Left cardiac atrium (tissue), 4 donors: ENCODE measurements at regions not wholly inside any gene's neighbourhood (a gene's known extent, or its start where the extent isn't known, plus 50 kb on each side); places are given as distances from the start of the nearest gene placed in this dataset.

Experiments used
- ATAC-seq, 2 donors: fragments of 200-7000 bp; cut with Tn5 transposase; one replicate each; pipeline ENCODE4 v1.9.1; 2020; ENCODE audit warnings: mild to moderate bottlenecking in 2 of 2, moderate library complexity in 2 of 2
- DNase-seq: peaks from one replicate; pipeline ENCODE4 v3.0.0-alpha.2; 2020
- intact Hi-C, 2 donors: fragments of 100-400 bp; cut with DNase I; formaldehyde crosslinking; loops; one replicate each; pipeline versions ENCODE4 v1.14.1 to v1.15.1; 2022 to 2023
- donor health status: DM: no; HTN: yes; CAD: no.
- donor health status: DM: no; HTN: yes; CAD: no; lungs with severe emphysema.
- donor health status: DM: yes; HTN: yes; CAD: no.
- donor health status: Dilated cardiomyopathy.

DNA sequence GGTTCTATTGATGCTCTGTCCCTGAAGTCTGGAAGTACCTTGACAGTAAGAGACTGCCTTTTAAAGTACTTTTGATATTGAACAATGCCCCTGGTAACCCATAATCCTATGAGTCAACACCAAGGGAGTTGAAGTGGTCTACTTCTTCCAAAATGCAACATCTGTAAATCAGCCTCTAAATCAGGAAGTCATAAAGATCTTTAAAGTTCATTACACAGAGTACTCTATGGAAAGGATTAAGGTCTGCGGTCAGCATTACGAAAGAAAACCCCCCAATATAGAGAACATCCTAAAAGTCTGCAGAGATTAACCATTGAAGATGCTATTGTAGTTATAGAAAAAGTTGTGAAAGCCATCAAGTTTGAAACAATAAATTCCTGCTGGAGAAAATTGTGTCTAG is 52.7 kb upstream of the CMC1 start:
- ATAC-seq, result no peak
- intact Hi-C loops, result no loop called here
- DNase-seq, result no peak

DNA sequence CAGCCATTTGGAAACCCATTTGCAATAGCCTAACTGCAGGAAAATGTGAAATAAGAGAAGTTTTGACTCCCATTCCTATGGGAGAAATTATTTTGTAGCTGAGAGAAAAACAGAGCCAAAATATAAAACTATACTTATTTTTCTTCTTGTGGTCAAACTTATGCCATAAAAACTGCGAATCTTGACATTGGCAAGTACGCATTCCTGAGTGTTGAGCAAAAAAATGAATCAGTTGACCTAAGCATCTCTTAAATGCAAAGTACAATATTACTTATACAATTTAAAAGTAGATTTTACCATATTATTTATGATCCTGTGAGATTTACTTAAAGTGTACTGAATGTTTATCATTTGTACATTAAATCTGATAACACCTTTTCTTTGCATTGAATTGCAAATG is 50.1 kb upstream of the CMC1 start:
- intact Hi-C loops, result no loop called here
- DNase-seq (no peak), ATAC-seq (no peak)
